ENCODE measurements at regions not wholly inside any gene's neighbourhood (a gene's known extent, or its start where the extent isn't known, plus 50 kb on each side); places are given as distances from the start of the nearest gene placed in this dataset.
"Not testable (repeated sequence)": the region's sequence is repeated elsewhere in the genome, so short reads cannot be mapped to it uniquely, and the experiment has no call there.

DNA sequence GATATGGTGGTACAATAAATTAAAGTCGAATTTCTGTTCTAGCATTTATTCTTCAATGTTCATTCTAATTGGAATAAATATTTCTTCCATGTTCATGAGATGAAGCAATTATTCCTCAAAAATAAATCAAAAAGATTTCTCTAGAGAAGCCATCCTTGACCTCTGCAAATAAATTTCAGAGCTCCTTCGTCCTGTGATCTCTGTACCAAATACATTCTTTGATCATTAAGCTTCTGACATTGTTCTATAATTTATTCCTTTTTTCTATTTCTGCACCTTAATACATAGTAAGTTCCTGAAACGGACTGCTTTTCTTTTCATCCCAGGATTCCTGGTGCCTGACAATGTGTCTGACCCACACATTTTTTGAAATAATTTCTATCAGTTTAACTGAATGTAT, 1039.3 kb upstream of the TYRP1 start:
- TF ChIP-seq, protein P1, sequence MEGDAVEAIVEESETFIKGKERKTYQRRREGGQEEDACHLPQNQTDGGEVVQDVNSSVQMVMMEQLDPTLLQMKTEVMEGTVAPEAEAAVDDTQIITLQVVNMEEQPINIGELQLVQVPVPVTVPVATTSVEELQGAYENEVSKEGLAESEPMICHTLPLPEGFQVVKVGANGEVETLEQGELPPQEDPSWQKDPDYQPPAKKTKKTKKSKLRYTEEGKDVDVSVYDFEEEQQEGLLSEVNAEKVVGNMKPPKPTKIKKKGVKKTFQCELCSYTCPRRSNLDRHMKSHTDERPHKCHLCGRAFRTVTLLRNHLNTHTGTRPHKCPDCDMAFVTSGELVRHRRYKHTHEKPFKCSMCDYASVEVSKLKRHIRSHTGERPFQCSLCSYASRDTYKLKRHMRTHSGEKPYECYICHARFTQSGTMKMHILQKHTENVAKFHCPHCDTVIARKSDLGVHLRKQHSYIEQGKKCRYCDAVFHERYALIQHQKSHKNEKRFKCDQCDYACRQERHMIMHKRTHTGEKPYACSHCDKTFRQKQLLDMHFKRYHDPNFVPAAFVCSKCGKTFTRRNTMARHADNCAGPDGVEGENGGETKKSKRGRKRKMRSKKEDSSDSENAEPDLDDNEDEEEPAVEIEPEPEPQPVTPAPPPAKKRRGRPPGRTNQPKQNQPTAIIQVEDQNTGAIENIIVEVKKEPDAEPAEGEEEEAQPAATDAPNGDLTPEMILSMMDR (IDR thresholded peaks at IDR 0.05; ENCODE audit: control insufficient read depth, insufficient read depth, low read depth, low read length, missing control alignments), result no peak
- DNase-seq (ENCODE audit: low read depth), result no peak
- no peak overlapping the region for H3K4me3 ChIP-seq (ENCODE audit: control insufficient read depth, low read depth, low read length)

DNA sequence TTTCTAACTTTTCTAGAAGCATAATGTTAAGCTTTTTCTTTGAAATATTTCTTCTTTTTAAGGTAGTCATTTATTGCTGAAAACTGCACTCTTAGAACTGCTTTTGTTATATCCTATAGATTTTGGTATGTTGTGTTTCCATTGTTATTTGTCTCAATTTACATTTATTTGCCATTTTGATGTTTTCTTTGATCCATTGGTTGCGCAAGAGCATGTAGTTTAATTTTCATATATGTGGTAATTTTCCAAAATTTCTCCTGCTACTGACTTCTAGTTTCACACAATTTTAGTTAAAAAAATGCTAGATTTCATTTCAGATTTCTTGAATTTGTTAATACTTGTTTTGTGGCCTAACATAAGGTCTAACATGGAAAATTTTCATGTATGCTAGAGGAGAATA, 1029.3 kb upstream of the TYRP1 start:
- no peak for DNase-seq (ENCODE audit: low read depth)
- TF ChIP-seq, protein P1 (IDR thresholded peaks at IDR 0.05; ENCODE audit: control insufficient read depth, insufficient read depth, low read depth, low read length, missing control alignments), result no peak
- no peak overlapping the region for H3K4me3 ChIP-seq (ENCODE audit: control insufficient read depth, low read depth, low read length)

GRCh38 chr9:11676821-11677220, 1016.4 kb upstream of the TYRP1 start:
- no peak for DNase-seq (ENCODE audit: low read depth)
- no peak overlapping the region for H3K4me3 ChIP-seq (ENCODE audit: control insufficient read depth, low read depth, low read length)
- TF ChIP-seq, protein P1 (IDR thresholded peaks at IDR 0.05; ENCODE audit: control insufficient read depth, insufficient read depth, low read depth, low read length, missing control alignments), result no peak

- TF ChIP-seq, protein P1 (IDR thresholded peaks at IDR 0.05; ENCODE audit: control insufficient read depth, insufficient read depth, low read depth, low read length, missing control alignments), result no peak
- no peak overlapping the region for H3K4me3 ChIP-seq (ENCODE audit: control insufficient read depth, low read depth, low read length)
- no peak for DNase-seq (ENCODE audit: low read depth)
Measured at GRCh38 chr9:11686733-11687132, 1006.5 kb upstream of the TYRP1 start.

- TF ChIP-seq, protein P1 (IDR thresholded peaks at IDR 0.05; ENCODE audit: control insufficient read depth, insufficient read depth, low read depth, low read length, missing control alignments), result no peak
- no peak overlapping the region for H3K4me3 ChIP-seq (ENCODE audit: control insufficient read depth, low read depth, low read length)
- DNase-seq (ENCODE audit: low read depth), result no peak
Measured at GRCh38 chr9:11697126-11697525, 996.1 kb upstream of the TYRP1 start.

DNA sequence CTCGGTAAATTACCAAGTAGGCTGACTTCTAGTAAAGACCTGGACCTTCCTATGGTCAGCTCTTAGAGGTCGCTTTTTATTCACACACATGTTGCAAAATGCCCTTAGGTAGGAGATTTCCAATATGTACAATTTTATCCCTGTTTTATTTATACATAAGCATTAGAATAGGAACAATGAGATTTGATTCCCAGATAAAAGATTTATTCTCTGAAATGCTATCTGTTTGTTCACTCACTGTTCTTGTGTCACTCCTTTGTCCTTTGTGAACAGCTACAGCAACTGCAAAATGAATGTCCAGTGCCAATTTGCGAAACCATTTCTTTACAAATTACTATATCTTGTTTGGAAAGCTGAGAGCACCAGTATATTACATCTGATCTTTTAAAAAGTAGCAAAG, 991.5 kb upstream of the TYRP1 start:
- no peak overlapping the region for H3K4me3 ChIP-seq (ENCODE audit: control insufficient read depth, low read depth, low read length)
- TF ChIP-seq, protein P1 (IDR thresholded peaks at IDR 0.05; ENCODE audit: control insufficient read depth, insufficient read depth, low read depth, low read length, missing control alignments), result no peak
- DNase-seq (ENCODE audit: low read depth), result no peak

- TF ChIP-seq, protein P1 (IDR thresholded peaks at IDR 0.05; ENCODE audit: control insufficient read depth, insufficient read depth, low read depth, low read length, missing control alignments), result no peak
- H3K4me3 ChIP-seq (ENCODE audit: control insufficient read depth, low read depth, low read length), result no peak overlapping the region
- DNase-seq (ENCODE audit: low read depth), result no peak
Measured at GRCh38 chr9:11702548-11702947, 990.6 kb upstream of the TYRP1 start.

GRCh38 chr9:11704198-11704597, 989.0 kb upstream of the TYRP1 start:
- not testable (repeated sequence) for DNase-seq (ENCODE audit: low read depth); H3K4me3 ChIP-seq (ENCODE audit: control insufficient read depth, low read depth, low read length)
